Tibial artery (tissue), 4 donors: ENCODE measurements at regions not wholly inside any gene's neighbourhood (a gene's known extent, or its start where the extent isn't known, plus 50 kb on each side); places are given as distances from the start of the nearest gene placed in this dataset.

Source experiments
- DNase-seq, 2 donors: peaks; one replicate each; pipeline ENCODE4 v3.0.0-alpha.2; 2019
- H3K27ac ChIP-seq, 2 donors: fragments of 200-600 bp; sonication (generic) in 1 of 2; 1 replicate in 1 of 2; 2 replicates in 1 of 2; pipeline ENCODE4 v1.5.1; 2018 to 2019; ENCODE audit warnings: mild to moderate bottlenecking in 1 of 2
- H3K27me3 ChIP-seq, 2 donors: fragments of 200-600 bp; sonication (generic) in 1 of 2; one replicate each; pipeline versions ENCODE4 v1.5.1 to v1.6.0; 2016 to 2019
- H3K36me3 ChIP-seq, 3 donors: fragments of 200-600 bp; sonication (generic) in 2 of 3; one replicate each; pipeline ENCODE4 v1.5.1; 2016 to 2019; ENCODE audit warnings: mild to moderate bottlenecking in 2 of 3
- H3K4me1 ChIP-seq, 4 donors: fragments of 200-600 bp; sonication (generic) in 2 of 4; 1 replicate in 3 of 4; 2 replicates in 1 of 4; pipeline ENCODE4 v1.5.1; 2016 to 2019
- H3K4me3 ChIP-seq, 2 donors: fragments of 200-600 bp; sonication (generic) in 1 of 2; 1 replicate in 1 of 2; 2 replicates in 1 of 2; pipeline ENCODE4 v1.5.1; 2018 to 2019; ENCODE audit warnings: mild to moderate bottlenecking in 2 of 2
- H3K9me3 ChIP-seq, 3 donors: fragments of 200-600 bp; sonication (generic) in 1 of 3; one replicate each; pipeline ENCODE4 v1.5.1; 2016 to 2019
- CTCF ChIP-seq, 2 experiments: fragments of 200-600 bp in 1 of 2; fragments of 450-650 bp in 1 of 2; IDR thresholded peaks; one replicate each; pipeline ENCODE4 v1.5.1; 2017 to 2019; ENCODE audit warnings: antibody characterized with exemption in 2 of 2, mild to moderate bottlenecking in 1 of 2, moderate library complexity in 1 of 2
- intact Hi-C: fragments of 100-400 bp; cut with DNase I; formaldehyde crosslinking; loops from one replicate; pipeline ENCODE4 v1.15.0; 2023; ENCODE audit warnings: low total_unique reads

GRCh38 chr21:35915030-35915429 is 145.3 kb downstream of the SETD4 start:
- TF ChIP-seq CTCF (IDR thresholded peaks at IDR 0.05): no peak
- intact Hi-C loops: no loop called here
- DNase-seq: no peak

GRCh38 chr21:35911412-35912191 is 148.7 kb downstream of the SETD4 start:
- Histone ChIP-seq H3K27ac (no peak overlapping the region), H3K4me3 (no peak overlapping the region), H3K36me3 (no peaks in the 10 kb centered on the region), H3K27me3 (no peaks in the 10 kb centered on the region), H3K4me1 (no peaks in the 10 kb centered on the region), H3K9me3 (no peaks in the 10 kb centered on the region)
- no peak for DNase-seq
- TF ChIP-seq CTCF (IDR thresholded peaks at IDR 0.05): no peak
- intact Hi-C loops: no loop called here

More at GRCh38 chr21:35915030-35915429, 145.3 kb downstream of the SETD4 start:
- Histone ChIP-seq H3K36me3 (no peaks in the 10 kb centered on the region), H3K4me1 (no peaks in the 10 kb centered on the region), H3K27me3 (no peaks in the 10 kb centered on the region), H3K4me3 (no peak overlapping the region), H3K27ac (no peak overlapping the region), H3K9me3 (no peaks in the 10 kb centered on the region)

GRCh38 chr21:35909456-35910223 is 150.7 kb downstream of the SETD4 start:
- no peak for TF ChIP-seq CTCF (IDR thresholded peaks at IDR 0.05)
- Histone ChIP-seq H3K4me3 (no peak overlapping the region), H3K27me3 (no peaks in the 10 kb centered on the region), H3K4me1 (peaks cover 0 to 9% (median 0%) of the 10 kb centered on the region in 4 donors), H3K36me3 (no peaks in the 10 kb centered on the region), H3K9me3 (no peaks in the 10 kb centered on the region), H3K27ac (no peak overlapping the region)
- no peak for DNase-seq
- intact Hi-C loops: no loop called here

- Histone ChIP-seq H3K4me3 (no peak overlapping the region), H3K27ac (no peak overlapping the region), H3K27me3 (no peaks in the 10 kb centered on the region), H3K36me3 (no peaks in the 10 kb centered on the region), H3K9me3 (no peaks in the 10 kb centered on the region), H3K4me1 (peaks cover 0 to 9% (median 0%) of the 10 kb centered on the region in 4 donors)
- DNase-seq: no peak
- no peak for TF ChIP-seq CTCF (IDR thresholded peaks at IDR 0.05)
- intact Hi-C loops: no loop called here
Measured at GRCh38 chr21:35908311-35909078, 151.8 kb downstream of the SETD4 start.

- H3K4me1 ChIP-seq: peaks cover 0 to 9% (median 0%) of the 10 kb centered on the region in 4 donors
- TF ChIP-seq CTCF (IDR thresholded peaks at IDR 0.05): no peak
- H3K4me3 ChIP-seq: no peak overlapping the region
- intact Hi-C loops: no loop called here
- H3K9me3 ChIP-seq: no peaks in the 10 kb centered on the region
- DNase-seq: no peak
- H3K27me3 ChIP-seq: no peaks in the 10 kb centered on the region
- H3K27ac ChIP-seq: no peak overlapping the region
- H3K36me3 ChIP-seq: no peaks in the 10 kb centered on the region
Measured at GRCh38 chr21:35906586-35906985, 153.7 kb downstream of the SETD4 start.
